GM12878 (cell line): ENCODE measurements at regions not wholly inside any gene's neighbourhood (a gene's known extent, or its start where the extent isn't known, plus 50 kb on each side); places are given as distances from the start of the nearest gene placed in this dataset.

Source experiments
- BMI1 ChIP-seq: fragments of 450-650 bp; IDR thresholded peaks from 2 replicates; pipeline ENCODE4 v1.6.1; 2016; ENCODE audit warnings: mild to moderate bottlenecking, moderate library complexity, borderline replicate concordance
- ESRRA ChIP-seq: IDR thresholded peaks from 2 replicates; pipeline ENCODE4 v1.6.1; 2012; ENCODE audit warnings: mild to moderate bottlenecking, low read length, improper control_type of control experiment
- IKZF2 ChIP-seq, 2 experiments: fragments of 450-650 bp; IDR thresholded peaks; 2 replicates each; pipeline ENCODE4 v1.6.1; 2017; ENCODE audit warnings: mild to moderate bottlenecking in 2 of 2, moderate library complexity in 2 of 2
- MEF2B ChIP-seq: fragments of 450-650 bp; IDR thresholded peaks from 2 replicates; pipeline ENCODE4 v1.6.1; 2018; ENCODE audit warnings: mild to moderate bottlenecking, moderate library complexity; ENCODE audit not compliant: partially characterized antibody, poor library complexity, severe bottlenecking
- MTA3 ChIP-seq: IDR thresholded peaks from 2 replicates; pipeline ENCODE4 v1.6.1; 2012; ENCODE audit warnings: low read length, inconsistent platforms, borderline replicate concordance
- NBN ChIP-seq: fragments of 450-650 bp; IDR thresholded peaks from 2 replicates; pipeline ENCODE4 v1.6.1; 2016
- NFYB ChIP-seq: IDR thresholded peaks from 2 replicates; pipeline ENCODE4 v1.6.1; 2011; ENCODE audit warnings: low read depth, mild to moderate bottlenecking, low read length, improper control_type of control experiment, moderate library complexity; ENCODE audit not compliant: insufficient read depth
- NR2C1 ChIP-seq: fragments of 450-650 bp; IDR thresholded peaks from 2 replicates; pipeline ENCODE4 v1.6.1; 2017; ENCODE audit warnings: antibody characterized with exemption, mild to moderate bottlenecking, moderate library complexity
- NR2F1 ChIP-seq: fragments of 450-650 bp; conservative IDR thresholded peaks from 2 replicates; pipeline ENCODE4 v1.6.1; 2017; ENCODE audit warnings: mild to moderate bottlenecking
- NRF1 ChIP-seq: conservative IDR thresholded peaks from 2 replicates; pipeline ENCODE4 v1.6.1; 2011; ENCODE audit warnings: mild to moderate bottlenecking, low read depth, low read length, improper control_type of control experiment
- TF ChIP-seq, protein P1 (sequence below): fragments of 450-650 bp; IDR thresholded peaks from 2 replicates; pipeline ENCODE4 v1.6.1; 2017; ENCODE audit warnings: mild to moderate bottlenecking, moderate library complexity
- TF ChIP-seq, protein P2 (sequence below): fragments of 450-650 bp; IDR thresholded peaks from 2 replicates; pipeline ENCODE4 v1.6.1; 2017; ENCODE audit warnings: antibody characterized with exemption, mild to moderate bottlenecking, moderate library complexity
- TF ChIP-seq, protein P3 (sequence below): IDR thresholded peaks from 2 replicates; pipeline ENCODE4 v1.6.1; 2011; ENCODE audit warnings: low read depth, low read length, improper control_type of control experiment, borderline replicate concordance

DNA sequence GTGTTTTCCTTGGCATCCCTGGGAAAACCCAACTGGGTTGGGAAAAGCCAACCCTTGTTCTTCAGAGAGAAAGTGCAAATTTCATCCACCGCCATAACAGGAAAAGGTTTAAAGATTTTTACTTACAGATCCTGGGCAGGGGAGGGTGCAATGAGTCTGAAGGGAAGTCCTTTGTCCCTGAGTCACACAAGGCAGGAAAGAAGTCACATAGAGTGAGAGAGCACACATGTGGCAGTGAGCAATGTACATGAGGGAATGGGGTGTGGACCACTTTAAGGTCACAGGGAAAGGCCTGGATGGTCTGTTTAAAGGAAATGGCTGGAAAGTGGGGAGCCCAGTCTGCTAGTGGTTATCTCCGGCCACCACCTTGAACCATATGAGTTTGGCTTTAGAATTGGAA is 248.9 kb downstream of the HS3ST1 start (continued):
- no peak for TF ChIP-seq ESRRA
- TF ChIP-seq NBN, result no peak
- no peak for TF ChIP-seq NFYB
- no peak for TF ChIP-seq NR2C1
- no peak for TF ChIP-seq MEF2B
- TF ChIP-seq, protein P1, sequence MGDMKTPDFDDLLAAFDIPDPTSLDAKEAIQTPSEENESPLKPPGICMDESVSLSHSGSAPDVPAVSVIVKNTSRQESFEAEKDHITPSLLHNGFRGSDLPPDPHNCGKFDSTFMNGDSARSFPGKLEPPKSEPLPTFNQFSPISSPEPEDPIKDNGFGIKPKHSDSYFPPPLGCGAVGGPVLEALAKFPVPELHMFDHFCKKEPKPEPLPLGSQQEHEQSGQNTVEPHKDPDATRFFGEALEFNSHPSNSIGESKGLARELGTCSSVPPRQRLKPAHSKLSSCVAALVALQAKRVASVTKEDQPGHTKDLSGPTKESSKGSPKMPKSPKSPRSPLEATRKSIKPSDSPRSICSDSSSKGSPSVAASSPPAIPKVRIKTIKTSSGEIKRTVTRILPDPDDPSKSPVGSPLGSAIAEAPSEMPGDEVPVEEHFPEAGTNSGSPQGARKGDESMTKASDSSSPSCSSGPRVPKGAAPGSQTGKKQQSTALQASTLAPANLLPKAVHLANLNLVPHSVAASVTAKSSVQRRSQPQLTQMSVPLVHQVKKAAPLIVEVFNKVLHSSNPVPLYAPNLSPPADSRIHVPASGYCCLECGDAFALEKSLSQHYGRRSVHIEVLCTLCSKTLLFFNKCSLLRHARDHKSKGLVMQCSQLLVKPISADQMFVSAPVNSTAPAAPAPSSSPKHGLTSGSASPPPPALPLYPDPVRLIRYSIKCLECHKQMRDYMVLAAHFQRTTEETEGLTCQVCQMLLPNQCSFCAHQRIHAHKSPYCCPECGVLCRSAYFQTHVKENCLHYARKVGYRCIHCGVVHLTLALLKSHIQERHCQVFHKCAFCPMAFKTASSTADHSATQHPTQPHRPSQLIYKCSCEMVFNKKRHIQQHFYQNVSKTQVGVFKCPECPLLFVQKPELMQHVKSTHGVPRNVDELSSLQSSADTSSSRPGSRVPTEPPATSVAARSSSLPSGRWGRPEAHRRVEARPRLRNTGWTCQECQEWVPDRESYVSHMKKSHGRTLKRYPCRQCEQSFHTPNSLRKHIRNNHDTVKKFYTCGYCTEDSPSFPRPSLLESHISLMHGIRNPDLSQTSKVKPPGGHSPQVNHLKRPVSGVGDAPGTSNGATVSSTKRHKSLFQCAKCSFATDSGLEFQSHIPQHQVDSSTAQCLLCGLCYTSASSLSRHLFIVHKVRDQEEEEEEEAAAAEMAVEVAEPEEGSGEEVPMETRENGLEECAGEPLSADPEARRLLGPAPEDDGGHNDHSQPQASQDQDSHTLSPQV, result no peak
- TF ChIP-seq, protein P2, sequence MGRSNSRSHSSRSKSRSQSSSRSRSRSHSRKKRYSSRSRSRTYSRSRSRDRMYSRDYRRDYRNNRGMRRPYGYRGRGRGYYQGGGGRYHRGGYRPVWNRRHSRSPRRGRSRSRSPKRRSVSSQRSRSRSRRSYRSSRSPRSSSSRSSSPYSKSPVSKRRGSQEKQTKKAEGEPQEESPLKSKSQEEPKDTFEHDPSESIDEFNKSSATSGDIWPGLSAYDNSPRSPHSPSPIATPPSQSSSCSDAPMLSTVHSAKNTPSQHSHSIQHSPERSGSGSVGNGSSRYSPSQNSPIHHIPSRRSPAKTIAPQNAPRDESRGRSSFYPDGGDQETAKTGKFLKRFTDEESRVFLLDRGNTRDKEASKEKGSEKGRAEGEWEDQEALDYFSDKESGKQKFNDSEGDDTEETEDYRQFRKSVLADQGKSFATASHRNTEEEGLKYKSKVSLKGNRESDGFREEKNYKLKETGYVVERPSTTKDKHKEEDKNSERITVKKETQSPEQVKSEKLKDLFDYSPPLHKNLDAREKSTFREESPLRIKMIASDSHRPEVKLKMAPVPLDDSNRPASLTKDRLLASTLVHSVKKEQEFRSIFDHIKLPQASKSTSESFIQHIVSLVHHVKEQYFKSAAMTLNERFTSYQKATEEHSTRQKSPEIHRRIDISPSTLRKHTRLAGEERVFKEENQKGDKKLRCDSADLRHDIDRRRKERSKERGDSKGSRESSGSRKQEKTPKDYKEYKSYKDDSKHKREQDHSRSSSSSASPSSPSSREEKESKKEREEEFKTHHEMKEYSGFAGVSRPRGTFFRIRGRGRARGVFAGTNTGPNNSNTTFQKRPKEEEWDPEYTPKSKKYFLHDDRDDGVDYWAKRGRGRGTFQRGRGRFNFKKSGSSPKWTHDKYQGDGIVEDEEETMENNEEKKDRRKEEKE, result no peak
- TF ChIP-seq BMI1, result no peak
- no peak for TF ChIP-seq IKZF2 (IDR thresholded peaks at IDR 0.05)
- no peak for TF ChIP-seq NRF1
- TF ChIP-seq, protein P3, sequence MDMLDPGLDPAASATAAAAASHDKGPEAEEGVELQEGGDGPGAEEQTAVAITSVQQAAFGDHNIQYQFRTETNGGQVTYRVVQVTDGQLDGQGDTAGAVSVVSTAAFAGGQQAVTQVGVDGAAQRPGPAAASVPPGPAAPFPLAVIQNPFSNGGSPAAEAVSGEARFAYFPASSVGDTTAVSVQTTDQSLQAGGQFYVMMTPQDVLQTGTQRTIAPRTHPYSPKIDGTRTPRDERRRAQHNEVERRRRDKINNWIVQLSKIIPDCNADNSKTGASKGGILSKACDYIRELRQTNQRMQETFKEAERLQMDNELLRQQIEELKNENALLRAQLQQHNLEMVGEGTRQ, result no peak
- TF ChIP-seq MTA3, result no peak
- TF ChIP-seq NR2F1, result no peak
